ENCODE measurements at regions not wholly inside any gene's neighbourhood (a gene's known extent, or its start where the extent isn't known, plus 50 kb on each side); places are given as distances from the start of the nearest gene placed in this dataset.

DNA sequence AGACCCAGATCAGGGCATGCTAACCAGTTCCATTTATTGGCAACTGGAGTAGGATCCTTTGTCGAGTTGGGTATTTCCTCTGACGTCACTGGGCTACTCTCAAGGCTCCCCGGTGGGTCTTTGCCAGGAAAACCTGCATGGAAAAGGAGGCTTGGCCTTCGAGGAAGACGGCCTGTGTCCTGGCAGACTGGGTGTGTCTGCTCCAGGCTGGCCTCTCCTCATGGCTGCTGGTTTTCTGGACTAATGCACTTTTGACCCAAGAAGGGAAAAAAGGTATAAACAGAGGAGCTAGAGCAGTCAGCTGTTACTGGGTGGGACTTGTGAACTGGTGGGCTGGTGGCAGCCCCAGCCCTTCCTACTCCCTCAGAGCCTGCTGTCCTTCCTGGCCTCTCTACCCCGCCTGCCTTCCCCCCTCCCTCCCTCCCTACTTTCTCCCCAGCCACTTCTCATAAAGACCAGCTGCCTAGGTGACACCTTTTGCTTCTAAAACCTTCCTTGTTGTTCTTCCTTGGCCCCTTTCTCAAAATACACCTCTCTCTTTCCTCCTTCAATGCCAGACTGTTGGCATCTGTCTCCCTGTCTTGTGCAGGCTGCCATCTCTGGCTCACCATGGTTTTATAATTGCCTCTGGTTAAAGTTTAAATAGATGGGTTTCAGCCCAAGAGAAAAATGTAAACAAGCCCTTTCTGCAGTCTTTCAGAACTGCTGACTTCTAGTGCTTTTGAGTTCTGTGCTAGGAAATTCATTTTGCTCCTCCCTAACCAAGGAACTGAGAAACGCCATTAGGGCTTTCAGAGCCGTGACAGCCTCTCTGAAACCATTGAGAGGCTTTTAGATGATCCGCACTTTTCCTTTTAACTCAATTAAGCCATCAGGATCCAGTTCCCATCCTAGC is 101.8 kb upstream of the MKLN1 start:
- intact Hi-C loops (cut with micrococcal nuclease), result no loop called here
- DNase-seq (ENCODE audit: low read depth, low spot score), result no peak
- H3K27me3 ChIP-seq (ENCODE audit: insufficient read depth, low read length), result no peaks in the 10 kb centered on the region
- no peak overlapping the region for H3K27ac ChIP-seq (ENCODE audit: low read depth, low read length)
- no peak for ATAC-seq
- H4K20me1 ChIP-seq (ENCODE audit: insufficient read depth), result no peaks in the 10 kb centered on the region
- H3K36me3 ChIP-seq (ENCODE audit: control insufficient read depth in 1 of 2, insufficient read depth in 2 of 2, low read length in 2 of 2), result no peaks in the 10 kb centered on the region
- TF ChIP-seq, protein P1, sequence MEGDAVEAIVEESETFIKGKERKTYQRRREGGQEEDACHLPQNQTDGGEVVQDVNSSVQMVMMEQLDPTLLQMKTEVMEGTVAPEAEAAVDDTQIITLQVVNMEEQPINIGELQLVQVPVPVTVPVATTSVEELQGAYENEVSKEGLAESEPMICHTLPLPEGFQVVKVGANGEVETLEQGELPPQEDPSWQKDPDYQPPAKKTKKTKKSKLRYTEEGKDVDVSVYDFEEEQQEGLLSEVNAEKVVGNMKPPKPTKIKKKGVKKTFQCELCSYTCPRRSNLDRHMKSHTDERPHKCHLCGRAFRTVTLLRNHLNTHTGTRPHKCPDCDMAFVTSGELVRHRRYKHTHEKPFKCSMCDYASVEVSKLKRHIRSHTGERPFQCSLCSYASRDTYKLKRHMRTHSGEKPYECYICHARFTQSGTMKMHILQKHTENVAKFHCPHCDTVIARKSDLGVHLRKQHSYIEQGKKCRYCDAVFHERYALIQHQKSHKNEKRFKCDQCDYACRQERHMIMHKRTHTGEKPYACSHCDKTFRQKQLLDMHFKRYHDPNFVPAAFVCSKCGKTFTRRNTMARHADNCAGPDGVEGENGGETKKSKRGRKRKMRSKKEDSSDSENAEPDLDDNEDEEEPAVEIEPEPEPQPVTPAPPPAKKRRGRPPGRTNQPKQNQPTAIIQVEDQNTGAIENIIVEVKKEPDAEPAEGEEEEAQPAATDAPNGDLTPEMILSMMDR (IDR thresholded peaks at IDR 0.05 in 2 of 3, conservative IDR thresholded peaks at IDR 0.05 in 1 of 3; ENCODE audit: borderline replicate concordance in 1 of 3, insufficient read depth in 1 of 3, low read depth in 2 of 3, low read length in 2 of 3), result no peak
- TF ChIP-seq EGR1 (IDR thresholded peaks at IDR 0.05; ENCODE audit: low read depth) (no peak), EZH2phosphoT487 (IDR thresholded peaks at IDR 0.05; ENCODE audit: borderline replicate concordance) (no peak), RAD21 (IDR thresholded peaks at IDR 0.05; ENCODE audit: low read depth) (no peak), ZNF274 (IDR thresholded peaks at IDR 0.05; ENCODE audit: low read depth, low read length) (no peak), SRF (IDR thresholded peaks at IDR 0.05; ENCODE audit: low read depth) (no peak), CBX3 (IDR thresholded peaks at IDR 0.05; ENCODE audit: low read depth) (no peak), REST (IDR thresholded peaks at IDR 0.05; ENCODE audit: low read depth) (no peak), YY1 (IDR thresholded peaks at IDR 0.05; ENCODE audit: extremely low read depth, insufficient replicate concordance, low read depth, low read length) (no peak), SP1 (IDR thresholded peaks at IDR 0.05; ENCODE audit: low read depth) (no peak), TCF7L2 (IDR thresholded peaks at IDR 0.05; ENCODE audit: borderline replicate concordance, extremely low read depth, insufficient read depth, insufficient read length) (no peak), SIN3A (IDR thresholded peaks at IDR 0.05; ENCODE audit: low read depth) (no peak), ELF1 (IDR thresholded peaks at IDR 0.05; ENCODE audit: borderline replicate concordance, low read depth) (no peak), ZFX (IDR thresholded peaks at IDR 0.05) (no peak), EZH2 (IDR thresholded peaks at IDR 0.05) (no peak), ATF3 (IDR thresholded peaks at IDR 0.05) (no peak), JUND (IDR thresholded peaks at IDR 0.05) (no peak)
- TF ChIP-seq, protein P2, sequence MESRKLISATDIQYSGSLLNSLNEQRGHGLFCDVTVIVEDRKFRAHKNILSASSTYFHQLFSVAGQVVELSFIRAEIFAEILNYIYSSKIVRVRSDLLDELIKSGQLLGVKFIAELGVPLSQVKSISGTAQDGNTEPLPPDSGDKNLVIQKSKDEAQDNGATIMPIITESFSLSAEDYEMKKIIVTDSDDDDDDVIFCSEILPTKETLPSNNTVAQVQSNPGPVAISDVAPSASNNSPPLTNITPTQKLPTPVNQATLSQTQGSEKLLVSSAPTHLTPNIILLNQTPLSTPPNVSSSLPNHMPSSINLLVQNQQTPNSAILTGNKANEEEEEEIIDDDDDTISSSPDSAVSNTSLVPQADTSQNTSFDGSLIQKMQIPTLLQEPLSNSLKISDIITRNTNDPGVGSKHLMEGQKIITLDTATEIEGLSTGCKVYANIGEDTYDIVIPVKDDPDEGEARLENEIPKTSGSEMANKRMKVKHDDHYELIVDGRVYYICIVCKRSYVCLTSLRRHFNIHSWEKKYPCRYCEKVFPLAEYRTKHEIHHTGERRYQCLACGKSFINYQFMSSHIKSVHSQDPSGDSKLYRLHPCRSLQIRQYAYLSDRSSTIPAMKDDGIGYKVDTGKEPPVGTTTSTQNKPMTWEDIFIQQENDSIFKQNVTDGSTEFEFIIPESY (IDR thresholded peaks at IDR 0.05; ENCODE audit: extremely low read depth, insufficient replicate concordance, low read length), result no peak
- TF ChIP-seq, protein P3, sequence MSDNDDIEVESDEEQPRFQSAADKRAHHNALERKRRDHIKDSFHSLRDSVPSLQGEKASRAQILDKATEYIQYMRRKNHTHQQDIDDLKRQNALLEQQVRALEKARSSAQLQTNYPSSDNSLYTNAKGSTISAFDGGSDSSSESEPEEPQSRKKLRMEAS (IDR thresholded peaks at IDR 0.05), result no peak
- ChIA-PET RAD21 (ENCODE audit: low non-redundant PET in 1 of 2, low total read pairs in 2 of 2, uncharacterized antibody in 2 of 2, unreplicated experiment in 2 of 2) (no interaction called here), POLR2A (no interaction called here), CTCF (no interaction called here)
- no peaks in the 10 kb centered on the region; a peak in 1 of 4 replicates for H3K4me1 ChIP-seq (ENCODE audit: control insufficient read depth in 1 of 2, insufficient read depth in 2 of 2, low read length in 2 of 2)
- H3K4me3 ChIP-seq (replicated peaks in 1 of 2; ENCODE audit: low read depth in 1 of 2, low read length in 2 of 2), result no peak overlapping the region
- no peaks in the 10 kb centered on the region for H3K79me2 ChIP-seq (ENCODE audit: insufficient read depth, low read length)
- H3K9ac ChIP-seq (ENCODE audit: low read length), result no peak overlapping the region
- no peaks in the 10 kb centered on the region for H3K9me3 ChIP-seq (ENCODE audit: control insufficient read depth in 1 of 2, insufficient read depth in 1 of 2, low read depth in 1 of 2, low read length in 2 of 2)
- BruUV-seq (replicated peaks), result no TSS peak
- H3K9me2 ChIP-seq (ENCODE audit: insufficient read depth), result no peaks in the 10 kb centered on the region
- no peak overlapping the region for H2AFZ ChIP-seq (ENCODE audit: low read depth, low read length, poor library complexity, severe bottlenecking)
- H3K4me2 ChIP-seq (ENCODE audit: low read length), result no peak overlapping the region
